ENCODE measurements at regions not wholly inside any gene's neighbourhood (a gene's known extent, or its start where the extent isn't known, plus 50 kb on each side); places are given as distances from the start of the nearest gene placed in this dataset.

DNA sequence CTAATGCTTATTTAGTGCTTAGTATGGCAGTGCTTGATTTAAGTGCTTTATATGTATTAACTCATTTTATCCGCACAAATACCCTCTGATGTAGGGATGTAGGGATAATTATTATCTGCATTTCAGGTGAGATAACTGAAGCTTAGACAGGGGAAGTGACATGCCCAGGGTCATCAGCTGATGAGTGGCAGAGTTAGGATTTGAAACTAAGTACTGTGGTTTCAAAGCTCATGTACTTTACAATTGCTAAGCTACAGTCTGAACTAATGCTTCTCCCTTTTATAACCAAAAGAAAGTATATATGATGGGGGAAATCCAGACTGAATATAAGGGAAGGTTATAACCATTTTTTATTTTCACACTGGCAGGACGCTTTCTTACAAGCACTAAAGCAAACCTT is 229.6 kb upstream of the NAV3 start:
- TF ChIP-seq, protein P1, sequence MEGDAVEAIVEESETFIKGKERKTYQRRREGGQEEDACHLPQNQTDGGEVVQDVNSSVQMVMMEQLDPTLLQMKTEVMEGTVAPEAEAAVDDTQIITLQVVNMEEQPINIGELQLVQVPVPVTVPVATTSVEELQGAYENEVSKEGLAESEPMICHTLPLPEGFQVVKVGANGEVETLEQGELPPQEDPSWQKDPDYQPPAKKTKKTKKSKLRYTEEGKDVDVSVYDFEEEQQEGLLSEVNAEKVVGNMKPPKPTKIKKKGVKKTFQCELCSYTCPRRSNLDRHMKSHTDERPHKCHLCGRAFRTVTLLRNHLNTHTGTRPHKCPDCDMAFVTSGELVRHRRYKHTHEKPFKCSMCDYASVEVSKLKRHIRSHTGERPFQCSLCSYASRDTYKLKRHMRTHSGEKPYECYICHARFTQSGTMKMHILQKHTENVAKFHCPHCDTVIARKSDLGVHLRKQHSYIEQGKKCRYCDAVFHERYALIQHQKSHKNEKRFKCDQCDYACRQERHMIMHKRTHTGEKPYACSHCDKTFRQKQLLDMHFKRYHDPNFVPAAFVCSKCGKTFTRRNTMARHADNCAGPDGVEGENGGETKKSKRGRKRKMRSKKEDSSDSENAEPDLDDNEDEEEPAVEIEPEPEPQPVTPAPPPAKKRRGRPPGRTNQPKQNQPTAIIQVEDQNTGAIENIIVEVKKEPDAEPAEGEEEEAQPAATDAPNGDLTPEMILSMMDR (IDR thresholded peaks at IDR 0.05; ENCODE audit: poor library complexity), result no peak
- no peak for TF ChIP-seq EZH2phosphoT487 (IDR thresholded peaks at IDR 0.05; ENCODE audit: low read depth, severe bottlenecking, unreplicated experiment)
